HG03565 (cell line): ENCODE measurements at regions not wholly inside any gene's neighbourhood (a gene's known extent, or its start where the extent isn't known, plus 50 kb on each side); places are given as distances from the start of the nearest gene placed in this dataset.
"Not testable (repeated sequence)": the region's sequence is repeated elsewhere in the genome, so short reads cannot be mapped to it uniquely, and the experiment has no call there.

Experiments
- ATAC-seq: cut with Tn5 transposase; IDR thresholded peaks from one replicate; pipeline ENCODE4 v1.9.1; 2021; ENCODE audit warnings: mild to moderate bottlenecking, moderate library complexity; ENCODE audit not compliant: unreplicated experiment

- ATAC-seq: no peak
Observed at GRCh38 chr2:180559038-180559437, 421.4 kb upstream of the UBE2E3 start.

- no peak for ATAC-seq
Observed at GRCh38 chr2:180555391-180555965, 424.9 kb upstream of the UBE2E3 start.

- ATAC-seq: no peak
Observed at GRCh38 chr2:180554330-180554729, 426.1 kb upstream of the UBE2E3 start.

DNA sequence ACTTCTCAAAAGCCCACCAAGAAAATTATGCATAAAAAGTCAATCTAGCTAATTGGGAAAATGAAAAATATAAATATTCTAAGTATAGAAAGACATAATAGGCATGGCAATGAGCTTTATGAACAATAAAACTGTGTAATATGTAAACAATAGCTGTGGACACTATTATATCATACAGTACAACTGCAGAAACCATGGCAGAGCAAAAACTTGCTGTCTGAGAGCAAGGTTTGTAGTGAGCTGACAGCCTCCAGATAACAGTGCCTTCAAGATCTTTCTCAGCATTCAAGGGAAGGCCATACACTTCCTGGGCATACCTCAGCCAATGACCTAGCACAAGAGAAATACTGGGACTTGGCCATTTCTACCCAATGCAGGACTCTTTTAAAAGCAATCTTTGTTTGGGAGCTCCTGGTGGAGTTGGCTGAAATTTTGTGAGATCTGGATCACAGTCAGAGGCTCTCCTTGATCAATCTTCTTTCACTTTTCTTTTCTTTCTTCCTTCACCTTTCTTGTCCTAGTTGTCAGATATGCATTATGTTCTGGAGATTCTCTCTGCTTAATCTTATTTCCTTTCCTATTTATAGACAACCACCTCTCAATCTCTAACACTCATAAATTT is 427.2 kb upstream of the UBE2E3 start:
- no peak for ATAC-seq

DNA sequence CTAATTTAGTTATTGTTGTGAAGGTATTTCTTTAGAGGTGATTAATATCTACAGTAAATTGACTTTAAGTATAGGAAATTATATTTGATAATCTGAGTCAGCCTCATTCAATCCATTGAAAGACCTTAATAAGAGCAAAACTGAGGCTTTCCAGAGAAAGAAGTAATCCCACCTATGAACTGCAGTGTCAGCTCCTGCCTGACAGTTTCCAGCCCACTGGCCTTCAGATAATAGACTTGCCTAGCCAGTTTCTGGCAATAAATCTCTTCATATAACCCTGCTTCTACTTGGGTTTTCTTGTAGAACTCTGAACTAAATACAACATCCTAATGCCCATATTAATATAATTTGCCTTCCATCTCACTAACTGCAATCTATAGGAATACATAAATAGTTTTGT is 437.9 kb upstream of the UBE2E3 start:
- ATAC-seq: no peak

DNA sequence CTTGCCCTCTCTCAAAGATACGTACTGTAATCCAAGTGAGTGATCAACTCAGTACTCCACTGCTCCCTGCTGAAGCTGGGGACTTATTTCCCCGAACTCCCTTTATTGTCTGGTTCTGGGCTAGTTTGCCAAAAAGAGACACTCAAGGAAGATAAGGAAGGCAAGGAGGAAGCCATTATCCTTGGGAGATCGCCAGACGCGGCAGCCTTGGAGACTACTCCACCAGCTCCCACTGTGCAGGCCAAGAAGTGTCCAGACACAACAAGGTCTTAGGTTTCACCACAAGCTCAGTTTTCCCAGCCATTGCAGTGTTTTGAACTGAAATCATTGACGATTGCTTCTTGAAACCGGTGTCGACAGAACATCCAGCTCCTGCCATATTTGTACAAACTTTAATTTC is 439.6 kb upstream of the UBE2E3 start:
- ATAC-seq: no peak

DNA sequence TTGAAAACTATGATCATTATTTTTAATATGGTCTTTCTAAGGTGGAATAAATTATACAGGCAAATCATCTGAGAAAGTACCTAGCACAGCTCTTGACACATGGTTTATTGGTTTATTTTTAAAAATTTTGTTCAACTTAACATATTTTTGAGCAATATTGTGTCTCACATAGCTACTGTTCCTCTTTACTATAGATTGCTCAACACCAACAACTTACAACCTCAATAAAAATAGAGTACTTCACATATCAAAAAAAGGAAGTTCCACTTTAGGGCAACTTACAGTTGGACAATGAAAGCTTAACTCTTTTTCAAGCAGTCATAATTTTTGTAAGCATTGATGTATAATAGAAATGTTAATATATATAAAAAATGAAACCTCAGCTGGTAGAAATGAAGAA is 440.9 kb upstream of the UBE2E3 start:
- no peak for ATAC-seq

DNA sequence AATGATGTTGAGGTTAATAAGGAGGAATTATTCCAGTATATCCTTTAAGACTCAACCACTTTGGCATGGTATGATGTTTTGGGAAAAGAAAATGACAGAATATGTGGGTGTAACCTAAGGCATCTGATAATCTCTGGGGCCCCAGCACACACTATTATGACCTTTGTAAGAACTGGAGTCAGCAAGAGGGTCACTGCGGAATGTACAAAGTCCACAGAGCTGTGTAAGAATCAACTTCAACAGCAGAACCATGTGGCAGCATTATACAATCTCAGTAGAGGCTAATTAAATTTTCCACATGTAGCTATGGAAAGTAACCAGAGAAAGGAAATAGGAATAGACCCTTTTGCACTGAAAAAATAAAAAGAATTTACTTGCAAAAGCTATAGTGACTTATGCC is 445.1 kb upstream of the UBE2E3 start:
- no peak for ATAC-seq

- ATAC-seq: not testable (repeated sequence)
Observed at GRCh38 chr2:180531787-180532186, 448.6 kb upstream of the UBE2E3 start.

GRCh38 chr2:180524499-180524898 is 455.9 kb upstream of the UBE2E3 start:
- no peak for ATAC-seq

GRCh38 chr2:180523621-180524340 is 456.6 kb upstream of the UBE2E3 start:
- ATAC-seq: no peak

DNA sequence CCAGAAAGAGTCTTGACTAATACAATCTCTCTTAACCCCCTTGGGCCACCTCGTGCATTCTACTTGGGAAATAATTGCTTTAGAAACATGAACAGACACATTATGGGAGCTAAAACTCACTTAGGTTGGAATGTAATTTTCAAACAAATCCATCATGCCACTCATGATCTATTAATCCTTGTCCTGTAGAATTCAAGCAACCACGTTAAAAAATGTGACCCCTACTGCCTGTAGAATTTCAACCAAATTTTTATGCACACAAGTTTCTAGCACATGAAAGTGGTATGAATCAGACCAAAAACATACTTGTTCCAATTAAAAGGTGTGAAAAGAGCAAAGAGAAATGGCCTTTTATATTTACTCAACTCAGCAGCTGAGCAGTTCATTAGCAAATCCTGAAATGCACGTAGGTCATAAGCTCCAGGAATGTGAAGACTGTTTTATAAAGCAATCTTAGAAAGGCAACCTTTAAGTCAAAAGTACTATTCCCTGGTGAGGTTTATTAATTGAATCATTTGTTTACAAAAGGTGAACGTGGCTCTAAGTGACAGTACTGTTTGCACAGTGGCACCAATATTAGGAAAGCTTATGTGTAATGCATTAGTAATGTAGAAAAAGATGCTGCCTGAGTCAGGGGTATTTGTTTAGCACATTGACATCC is 459.4 kb upstream of the UBE2E3 start:
- no peak for ATAC-seq

GRCh38 chr2:180520206-180520605 is 460.2 kb upstream of the UBE2E3 start:
- no peak for ATAC-seq

- ATAC-seq: no peak
Observed at GRCh38 chr2:180519276-180519675, 461.1 kb upstream of the UBE2E3 start.

GRCh38 chr2:180516232-180516631 is 464.2 kb upstream of the UBE2E3 start:
- peak; percentile 38 for ATAC-seq

DNA sequence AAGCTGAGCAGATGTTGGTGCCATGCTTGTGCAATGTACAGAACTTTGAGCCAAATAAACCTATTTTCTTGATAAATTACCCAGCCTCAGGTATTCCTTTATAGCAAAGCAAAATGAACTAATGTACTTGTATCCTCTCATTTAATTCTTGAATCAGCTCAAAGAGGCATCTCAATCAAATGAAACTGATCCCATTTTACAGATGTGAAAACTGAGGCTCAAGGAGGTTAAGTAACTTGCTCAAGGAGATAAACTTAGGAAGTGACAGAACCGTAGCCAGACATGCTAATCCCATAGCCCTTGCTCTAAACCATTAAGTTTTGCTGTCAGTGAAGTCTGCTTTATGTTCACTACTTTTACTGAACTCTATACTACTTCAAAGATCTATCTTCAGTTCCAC is 467.0 kb upstream of the UBE2E3 start:
- ATAC-seq: no peak

GRCh38 chr2:180508458-180508857 is 471.9 kb upstream of the UBE2E3 start:
- ATAC-seq: no peak

- no peak for ATAC-seq
Observed at GRCh38 chr2:180507028-180507427, 473.4 kb upstream of the UBE2E3 start.

- no peak for ATAC-seq
Observed at GRCh38 chr2:180505203-180505602, 475.2 kb upstream of the UBE2E3 start.

GRCh38 chr2:180497621-180498152 is 482.7 kb upstream of the UBE2E3 start:
- no peak for ATAC-seq

DNA sequence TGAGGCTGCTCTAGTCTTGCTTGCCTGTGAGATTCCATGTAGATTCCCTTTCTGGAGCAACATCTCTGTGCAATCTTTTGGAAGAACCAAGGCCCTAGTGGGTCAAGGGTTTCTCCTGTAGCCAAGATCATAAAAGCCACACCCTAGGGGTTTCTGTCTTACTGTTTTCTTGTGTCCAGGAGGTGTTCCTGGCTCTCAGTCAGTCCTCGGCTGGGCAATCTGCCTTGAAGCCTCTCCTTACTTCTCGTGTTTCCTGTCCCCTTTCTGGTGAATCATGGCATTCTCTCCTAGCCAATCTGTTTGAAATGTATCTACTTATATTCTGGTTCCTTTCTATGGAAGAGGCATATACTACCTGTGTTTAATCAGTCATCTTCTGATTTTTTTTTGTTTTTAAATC is 484.8 kb upstream of the UBE2E3 start:
- ATAC-seq: no peak

DNA sequence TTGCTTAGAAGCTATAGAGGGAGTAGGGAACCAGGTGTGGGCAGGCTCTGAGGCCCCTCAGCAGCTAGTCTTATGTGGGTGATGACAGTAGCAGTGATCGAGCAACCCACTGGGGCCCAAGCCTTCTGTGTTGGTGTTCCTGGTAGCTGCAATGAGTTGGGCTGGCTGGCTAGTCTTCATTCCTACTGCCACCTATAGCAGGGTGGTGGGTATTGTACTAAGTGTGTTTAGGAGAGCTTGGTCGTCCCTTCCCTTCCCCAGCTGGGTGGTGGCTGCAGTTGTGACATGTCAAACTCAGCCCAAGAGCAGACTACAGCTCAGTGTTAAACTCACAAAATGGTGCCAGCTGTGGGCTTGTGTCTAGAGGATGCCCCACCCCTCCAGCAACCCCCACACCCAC is 486.1 kb upstream of the UBE2E3 start:
- no peak for ATAC-seq
